ENCODE measurements at regions not wholly inside any gene's neighbourhood (a gene's known extent, or its start where the extent isn't known, plus 50 kb on each side); places are given as distances from the start of the nearest gene placed in this dataset.
"Not testable (repeated sequence)": the region's sequence is repeated elsewhere in the genome, so short reads cannot be mapped to it uniquely, and the experiment has no call there.

GRCh38 chr21:5217933-5218332 lies 5303.4 kb upstream of the TPTE start:
- H3K27me3 ChIP-seq; H3K4me3 ChIP-seq; intact Hi-C loops (cut with DNase I); H3K27ac ChIP-seq; ATAC-seq; DNase-seq; H3K36me3 ChIP-seq; H3K4me1 ChIP-seq: not testable (repeated sequence)
- peaks cover 0 to 55% (median 1%) of the 10 kb centered on the region in 12 donors for H3K9me3 ChIP-seq
- WGBS, 4 donors = 27 to 40% (median 36%) methylated on average over 3 to 4 of the region's 4 CpGs

- intact Hi-C loops (cut with DNase I) = not testable (repeated sequence)
These were observed 5301.4 kb upstream of the TPTE start for GRCh38 chr21:5219988-5220387.

GRCh38 chr21:5220468-5220867 lies 5300.9 kb upstream of the TPTE start:
- ATAC-seq; H3K27me3 ChIP-seq; H3K27ac ChIP-seq; DNase-seq; H3K36me3 ChIP-seq; intact Hi-C loops (cut with DNase I); H3K4me1 ChIP-seq; H3K4me3 ChIP-seq: not testable (repeated sequence)
- 56 to 63% (median 58%) methylated on average over 6 of the region's 6 CpGs for WGBS, 4 donors
- peaks cover 0 to 75% (median 3%) of the 10 kb centered on the region in 12 donors for H3K9me3 ChIP-seq
- peak in 1 of 12 donors; percentile 10 for TF ChIP-seq CTCF (IDR thresholded peaks at IDR 0.05)

More at GRCh38 chr21:5219988-5220387, 5301.4 kb upstream of the TPTE start:
- WGBS, 4 donors = 37 to 54% (median 41%) methylated on average over 5 of the region's 5 CpGs
- H3K36me3 ChIP-seq, H3K4me1 ChIP-seq, H3K27ac ChIP-seq, DNase-seq, H3K4me3 ChIP-seq, ATAC-seq, H3K27me3 ChIP-seq: not testable (repeated sequence)
- peaks cover 0 to 73% (median 3%) of the 10 kb centered on the region in 12 donors for H3K9me3 ChIP-seq

GRCh38 chr21:5221458-5222050 lies 5299.8 kb upstream of the TPTE start:
- H3K27me3 ChIP-seq; ATAC-seq; DNase-seq; H3K4me3 ChIP-seq; H3K36me3 ChIP-seq; H3K27ac ChIP-seq; intact Hi-C loops (cut with DNase I); H3K4me1 ChIP-seq: not testable (repeated sequence)
- 31 to 38% (median 33%) methylated on average over 4 of the region's 4 CpGs for whole genome bisulfite sequencing, 4 donors
- H3K9me3 ChIP-seq = peaks cover 0 to 80% (median 3%) of the 10 kb centered on the region in 12 donors

- H3K36me3 ChIP-seq; H3K4me1 ChIP-seq; H3K27ac ChIP-seq; intact Hi-C loops (cut with DNase I); ATAC-seq; H3K4me3 ChIP-seq; H3K27me3 ChIP-seq: not testable (repeated sequence)
- DNase-seq = peak in 1 of 5 donors; percentile 24
- peaks cover 0 to 78% (median 4%) of the 10 kb centered on the region in 12 donors for H3K9me3 ChIP-seq
- 49 to 59% (median 54%) methylated on average over 6 of the region's 6 CpGs for WGBS, 4 donors
These were observed 5298.2 kb upstream of the TPTE start for GRCh38 chr21:5222996-5223782.

- DNase-seq; intact Hi-C loops (cut with DNase I); H3K4me3 ChIP-seq; H3K4me1 ChIP-seq; H3K27me3 ChIP-seq; ATAC-seq; H3K36me3 ChIP-seq; H3K27ac ChIP-seq: not testable (repeated sequence)
- WGBS, 4 donors = 56 to 73% (median 70%) methylated on average over 6 of the region's 6 CpGs
- peaks cover 0 to 78% (median 3%) of the 10 kb centered on the region in 12 donors for H3K9me3 ChIP-seq
These were observed 5297.2 kb upstream of the TPTE start for GRCh38 chr21:5224156-5224555.

GRCh38 chr21:5227252-5227651 lies 5294.1 kb upstream of the TPTE start:
- H3K36me3 ChIP-seq; H3K4me3 ChIP-seq; H3K4me1 ChIP-seq; ATAC-seq; DNase-seq; H3K27ac ChIP-seq; intact Hi-C loops (cut with DNase I); H3K27me3 ChIP-seq: not testable (repeated sequence)
- H3K9me3 ChIP-seq = peaks cover 0 to 76% (median 3%) of the 10 kb centered on the region in 12 donors
- 9 to 23% (median 17%) methylated on average over 1 of the region's 1 CpG for WGBS, 4 donors

- H3K27me3 ChIP-seq; H3K4me3 ChIP-seq; intact Hi-C loops (cut with DNase I); H3K36me3 ChIP-seq; ATAC-seq; H3K27ac ChIP-seq; H3K4me1 ChIP-seq; DNase-seq: not testable (repeated sequence)
- peaks cover 0 to 71% (median 5%) of the 10 kb centered on the region in 12 donors for H3K9me3 ChIP-seq
- 70 to 77% (median 74%) methylated on average over 4 of the region's 4 CpGs for WGBS, 4 donors
These were observed 5290.8 kb upstream of the TPTE start for GRCh38 chr21:5230561-5230960.

GRCh38 chr21:5231261-5231660 lies 5290.1 kb upstream of the TPTE start:
- peaks cover 0 to 70% (median 5%) of the 10 kb centered on the region in 12 donors for H3K9me3 ChIP-seq
- DNase-seq = peak in 2 of 5 donors; percentile 24 to 72
- intact Hi-C loops (cut with DNase I); H3K36me3 ChIP-seq; ATAC-seq; H3K4me3 ChIP-seq; H3K4me1 ChIP-seq; H3K27ac ChIP-seq; H3K27me3 ChIP-seq: not testable (repeated sequence)
- WGBS, 4 donors = 65 to 73% (median 67%) methylated on average over 9 to 10 of the region's 10 CpGs
